Immature natural killer cell (primary cell): ENCODE measurements at regions not wholly inside any gene's neighbourhood (a gene's known extent, or its start where the extent isn't known, plus 50 kb on each side); places are given as distances from the start of the nearest gene placed in this dataset.
"Not testable (repeated sequence)": the region's sequence is repeated elsewhere in the genome, so short reads cannot be mapped to it uniquely, and the experiment has no call there.

ENCODE experiments used
- DNase-seq, 3 donors: peaks; one replicate each; pipeline ENCODE4 v3.0.0; 2022; ENCODE audit warnings: mixed read lengths in 1 of 3
- H3K27ac Mint-ChIP-seq, 6 donors: one replicate each; pipeline ENCODE4 v1.8.0; 2020; ENCODE audit warnings: mixed read lengths in 6 of 6, mild to moderate bottlenecking in 5 of 6, inconsistent platforms in 4 of 6, moderate library complexity in 3 of 6
- H3K27me3 Mint-ChIP-seq, 3 donors: one replicate each; pipeline ENCODE4 v1.8.0; 2020 to 2021; ENCODE audit warnings: low read depth in 3 of 3, mild to moderate bottlenecking in 3 of 3, mixed read lengths in 3 of 3, moderate library complexity in 3 of 3, inconsistent platforms in 1 of 3
- H3K36me3 Mint-ChIP-seq, 3 donors: one replicate each; pipeline ENCODE4 v1.8.0; 2020; ENCODE audit warnings: mixed read lengths in 3 of 3, inconsistent platforms in 2 of 3, mild to moderate bottlenecking in 2 of 3
- H3K4me1 Mint-ChIP-seq, 2 donors: one replicate each; pipeline ENCODE4 v1.8.0; 2020; ENCODE audit warnings: inconsistent platforms in 2 of 2, mild to moderate bottlenecking in 2 of 2, mixed read lengths in 2 of 2, moderate library complexity in 1 of 2
- H3K4me3 Mint-ChIP-seq, 5 donors: one replicate each; pipeline ENCODE4 v1.8.0; 2020; ENCODE audit warnings: mild to moderate bottlenecking in 5 of 5, mixed read lengths in 5 of 5, inconsistent platforms in 3 of 5, moderate library complexity in 3 of 5
- H3K9me3 Mint-ChIP-seq, 6 donors: one replicate each; pipeline ENCODE4 v1.8.0; 2020; ENCODE audit warnings: mild to moderate bottlenecking in 6 of 6, mixed read lengths in 6 of 6, inconsistent platforms in 4 of 6, moderate library complexity in 3 of 6

DNA sequence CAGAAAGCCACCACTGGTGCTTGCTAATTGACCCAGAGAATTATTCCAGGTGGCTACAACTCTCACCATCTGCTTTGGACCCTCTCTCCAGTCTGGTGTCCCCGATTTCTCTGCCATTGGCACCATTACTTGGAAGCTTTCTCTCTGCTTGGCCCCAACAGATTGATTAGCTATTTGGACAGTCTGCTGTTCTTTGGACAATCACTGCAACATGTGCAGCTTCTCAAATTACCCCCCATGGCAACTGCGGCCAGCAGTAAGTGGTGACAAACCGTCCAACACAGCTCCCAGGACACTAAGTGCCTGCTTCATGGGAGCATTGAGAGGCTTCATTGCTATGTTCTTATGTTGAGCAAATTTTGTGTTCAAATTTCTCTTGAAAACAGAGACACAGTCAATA is 309.8 kb downstream of the TAF11L14 start:
- DNase-seq: no peak
- H3K4me1 Mint-ChIP-seq: no peaks in the 10 kb centered on the region
- no peak overlapping the region for H3K4me3 Mint-ChIP-seq
- no peak overlapping the region for H3K27ac Mint-ChIP-seq
- no peaks in the 10 kb centered on the region for H3K36me3 Mint-ChIP-seq
- H3K27me3 Mint-ChIP-seq: no peaks in the 10 kb centered on the region
- H3K9me3 Mint-ChIP-seq: peaks cover 24 to 64% (median 34%) of the 10 kb centered on the region in 6 donors

DNA sequence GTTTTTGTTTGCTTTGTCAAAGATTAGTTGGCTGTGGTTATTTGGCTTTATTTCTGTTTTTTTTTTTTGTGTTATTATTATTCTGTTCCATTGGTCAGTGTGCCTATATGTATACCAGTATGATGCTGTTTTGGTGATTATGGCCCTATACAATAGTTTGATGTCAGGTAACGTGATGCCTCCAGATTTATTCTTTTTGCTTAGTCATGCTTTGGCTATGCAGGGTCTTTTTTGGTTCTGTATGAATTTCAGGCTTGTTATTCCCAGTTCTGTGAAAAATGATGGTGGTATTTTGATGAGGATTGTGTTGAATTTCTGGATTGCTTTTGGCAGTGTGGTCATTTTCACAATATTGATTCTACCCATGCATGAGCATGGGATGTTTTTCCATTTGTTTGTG is 312.8 kb downstream of the TAF11L14 start:
- no peaks in the 10 kb centered on the region for H3K27me3 Mint-ChIP-seq
- H3K36me3 Mint-ChIP-seq: no peaks in the 10 kb centered on the region
- H3K27ac Mint-ChIP-seq: no peak overlapping the region
- peaks cover 22 to 72% (median 45%) of the 10 kb centered on the region in 6 donors for H3K9me3 Mint-ChIP-seq
- no peaks in the 10 kb centered on the region for H3K4me1 Mint-ChIP-seq
- DNase-seq: no peak
- no peak overlapping the region for H3K4me3 Mint-ChIP-seq

DNA sequence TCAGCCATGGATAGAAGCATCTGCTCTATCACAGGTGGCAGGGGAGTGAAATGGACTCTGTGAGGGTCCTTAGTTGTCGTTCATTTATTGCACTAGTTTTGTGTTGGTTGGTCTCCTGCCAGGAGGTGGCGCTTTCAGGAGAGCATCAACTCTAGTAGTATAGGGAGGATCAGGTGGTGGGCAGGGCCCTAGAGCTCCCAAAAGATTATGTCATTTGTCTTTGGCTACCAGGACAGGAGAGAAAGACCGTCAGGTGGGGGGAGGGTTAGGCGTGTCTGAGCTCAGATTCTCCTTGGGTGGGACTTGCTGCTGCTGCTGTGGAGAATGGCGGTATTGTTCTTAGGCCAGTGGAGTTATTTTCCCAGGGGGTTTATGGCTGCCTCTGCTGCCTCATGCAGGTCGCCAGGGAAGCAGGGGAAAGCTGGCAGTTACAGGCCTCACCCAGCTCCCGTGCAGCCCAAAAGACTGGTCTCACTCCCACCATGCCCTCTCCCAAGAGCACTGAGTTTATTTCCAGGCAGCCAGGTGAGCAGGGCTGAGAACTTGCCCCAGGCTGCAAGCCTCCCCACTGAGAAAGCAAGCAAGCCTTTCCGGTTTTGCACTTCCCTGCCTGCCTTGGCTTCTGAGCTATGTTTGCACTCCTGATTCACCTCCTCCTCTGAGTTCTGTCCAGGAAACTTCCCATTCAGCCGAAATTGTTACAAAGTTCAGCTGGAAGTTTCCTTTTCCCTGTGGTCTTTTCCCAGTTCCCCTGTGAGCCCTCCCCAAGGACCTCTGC is 317.3 kb downstream of the TAF11L14 start:
- no peaks in the 10 kb centered on the region for H3K4me1 Mint-ChIP-seq
- peaks cover 18 to 79% (median 50%) of the 10 kb centered on the region in 6 donors for H3K9me3 Mint-ChIP-seq
- no peak for DNase-seq
- H3K36me3 Mint-ChIP-seq: peaks cover 0 to 4% (median 3%) of the 10 kb centered on the region in 3 donors
- H3K4me3 Mint-ChIP-seq: no peak overlapping the region
- no peak overlapping the region for H3K27ac Mint-ChIP-seq
- H3K27me3 Mint-ChIP-seq: no peaks in the 10 kb centered on the region

DNA sequence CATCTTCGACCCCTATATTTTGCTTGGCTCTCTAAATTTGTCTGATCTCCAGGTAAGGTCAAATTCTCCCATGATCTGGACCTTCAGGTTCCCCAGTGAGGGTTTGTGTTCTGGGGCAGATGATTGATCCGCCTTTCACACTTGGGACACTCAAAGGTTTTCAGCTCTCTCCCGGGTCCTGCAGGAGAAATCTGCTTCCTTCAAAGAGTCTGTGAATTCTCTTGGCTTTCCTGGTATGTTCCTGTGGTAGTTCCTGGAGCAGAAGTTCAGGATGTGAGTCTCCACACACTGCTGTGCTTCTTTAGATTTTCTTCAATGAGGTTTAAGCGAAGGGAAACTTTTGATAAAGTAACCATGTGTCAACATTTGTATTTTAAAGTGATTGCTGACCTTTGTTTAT is 318.0 kb downstream of the TAF11L14 start:
- Mint-ChIP-seq H3K4me1 (no peaks in the 10 kb centered on the region), H3K27ac (no peak overlapping the region), H3K27me3 (no peaks in the 10 kb centered on the region), H3K4me3 (no peak overlapping the region), H3K9me3 (peaks cover 13 to 72% (median 48%) of the 10 kb centered on the region in 6 donors), H3K36me3 (peaks cover 0 to 4% (median 3%) of the 10 kb centered on the region in 3 donors)
- no peak for DNase-seq

DNA sequence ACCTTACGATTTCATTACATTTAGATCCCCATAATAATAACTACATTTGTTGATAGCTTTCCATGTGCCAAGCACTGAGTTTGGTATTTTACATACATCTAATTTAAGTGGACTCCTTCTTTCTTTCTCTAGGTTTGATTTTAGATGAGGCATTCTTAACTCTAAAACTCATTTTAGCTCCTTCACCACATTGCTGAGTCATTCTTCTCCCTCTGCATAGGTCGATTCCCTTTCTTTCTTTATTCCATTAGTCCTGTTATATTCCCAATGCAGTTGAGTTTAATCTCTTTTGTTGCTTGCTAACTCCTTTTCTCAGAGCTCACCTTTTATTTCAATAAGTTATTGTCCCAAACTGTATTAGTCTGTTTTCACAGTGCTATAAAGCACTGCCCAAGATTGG is 329.8 kb downstream of the TAF11L14 start:
- H3K9me3 Mint-ChIP-seq: peaks cover 25 to 71% (median 36%) of the 10 kb centered on the region in 6 donors
- peaks cover 0 to 2% (median 1%) of the 10 kb centered on the region in 3 donors for H3K27me3 Mint-ChIP-seq
- H3K27ac Mint-ChIP-seq: no peak overlapping the region
- no peak for DNase-seq
- H3K36me3 Mint-ChIP-seq: no peaks in the 10 kb centered on the region
- no peaks in the 10 kb centered on the region for H3K4me1 Mint-ChIP-seq
- H3K4me3 Mint-ChIP-seq: no peak overlapping the region

DNA sequence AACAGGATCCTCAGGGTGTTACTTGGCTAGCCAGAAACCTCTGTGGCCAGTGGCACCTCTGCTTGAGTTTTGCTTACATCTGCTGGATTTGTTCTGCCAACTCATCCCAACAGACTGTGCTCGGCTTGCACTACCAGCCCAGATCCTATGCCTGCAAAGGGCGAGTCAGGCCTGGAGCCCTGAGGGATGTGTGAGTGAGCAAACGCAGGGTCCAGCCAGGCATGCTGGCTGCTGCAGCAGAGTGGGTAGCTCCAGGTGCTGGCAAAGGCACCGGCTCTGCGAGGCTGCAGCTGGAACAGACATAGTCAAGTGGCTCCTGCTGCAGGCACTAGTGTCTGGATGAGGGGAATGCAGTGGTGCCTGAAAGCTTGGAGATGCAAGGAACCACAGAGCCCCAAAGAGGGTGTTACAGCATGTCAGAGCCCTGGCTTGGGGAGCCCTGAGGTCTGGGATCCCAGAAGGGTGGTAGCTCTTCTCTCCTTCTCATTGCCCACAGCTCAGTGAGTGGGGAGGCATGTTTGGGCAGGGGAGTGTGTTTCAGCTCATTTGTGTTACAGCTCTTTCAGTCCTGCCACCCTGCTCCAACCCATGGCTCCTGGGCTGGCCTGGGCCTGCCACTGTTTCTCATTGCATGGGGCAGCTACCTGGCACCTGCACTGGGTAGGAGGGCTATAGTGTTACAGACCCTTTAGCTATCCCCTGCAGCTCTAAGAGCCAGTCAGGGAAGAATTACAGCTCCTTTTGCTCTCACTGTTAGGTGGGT is 332.6 kb downstream of the TAF11L14 start:
- DNase-seq: no peak
- Mint-ChIP-seq H3K27me3 (peaks cover 0 to 2% (median 1%) of the 10 kb centered on the region in 3 donors), H3K4me3 (no peak overlapping the region), H3K36me3 (no peaks in the 10 kb centered on the region), H3K9me3 (peaks cover 25 to 76% (median 31%) of the 10 kb centered on the region in 6 donors), H3K27ac (no peak overlapping the region), H3K4me1 (no peaks in the 10 kb centered on the region)

DNA sequence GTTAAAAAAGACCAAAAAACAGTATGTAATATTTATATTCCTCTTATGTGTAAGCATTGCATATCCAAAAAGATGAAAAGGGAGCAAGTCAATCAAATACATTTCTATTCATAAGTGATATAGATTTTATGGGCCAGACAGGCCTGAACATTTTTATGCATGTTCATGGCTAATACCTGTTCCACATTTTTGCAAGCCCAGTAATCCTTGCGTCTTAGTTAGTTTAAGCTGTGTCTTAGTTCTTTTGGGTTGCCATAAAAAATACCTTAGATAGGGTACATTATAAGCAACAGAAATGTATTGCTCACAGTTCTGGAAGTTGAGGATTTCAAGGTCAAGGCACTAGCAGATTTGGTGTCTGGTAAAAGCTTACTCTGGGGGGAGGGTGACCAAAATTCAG is 342.1 kb downstream of the TAF11L14 start:
- no peaks in the 10 kb centered on the region for H3K27me3 Mint-ChIP-seq
- H3K4me3 Mint-ChIP-seq: no peak overlapping the region
- peaks cover 9 to 43% (median 23%) of the 10 kb centered on the region in 6 donors for H3K9me3 Mint-ChIP-seq
- no peaks in the 10 kb centered on the region for H3K36me3 Mint-ChIP-seq
- H3K4me1 Mint-ChIP-seq: no peaks in the 10 kb centered on the region
- DNase-seq: no peak
- no peak overlapping the region for H3K27ac Mint-ChIP-seq

DNA sequence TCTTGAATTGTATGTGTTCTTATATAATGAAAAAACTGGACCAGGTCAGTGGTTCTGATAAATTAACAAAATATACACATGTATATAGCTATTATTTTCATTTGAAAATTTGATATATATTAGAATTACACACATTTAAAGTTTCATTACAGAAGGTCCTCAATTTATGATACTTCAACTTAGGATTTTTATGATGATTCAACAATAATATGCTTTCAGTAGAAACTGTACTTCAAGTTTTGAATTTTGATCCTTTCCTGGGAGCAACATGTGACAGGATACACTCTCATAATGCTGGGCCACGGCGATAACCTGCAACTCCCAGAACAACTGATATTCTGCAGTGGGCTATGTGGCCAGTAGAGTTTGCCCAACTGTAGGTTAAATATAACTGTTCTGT is 344.7 kb downstream of the TAF11L14 start:
- H3K4me1 Mint-ChIP-seq: no peaks in the 10 kb centered on the region
- DNase-seq: no peak
- peaks cover 0 to 2% (median 2%) of the 10 kb centered on the region in 3 donors for H3K27me3 Mint-ChIP-seq
- no peak overlapping the region for H3K4me3 Mint-ChIP-seq
- peaks cover 5 to 47% (median 24%) of the 10 kb centered on the region in 6 donors for H3K9me3 Mint-ChIP-seq
- no peaks in the 10 kb centered on the region for H3K36me3 Mint-ChIP-seq
- H3K27ac Mint-ChIP-seq: no peak overlapping the region

DNA sequence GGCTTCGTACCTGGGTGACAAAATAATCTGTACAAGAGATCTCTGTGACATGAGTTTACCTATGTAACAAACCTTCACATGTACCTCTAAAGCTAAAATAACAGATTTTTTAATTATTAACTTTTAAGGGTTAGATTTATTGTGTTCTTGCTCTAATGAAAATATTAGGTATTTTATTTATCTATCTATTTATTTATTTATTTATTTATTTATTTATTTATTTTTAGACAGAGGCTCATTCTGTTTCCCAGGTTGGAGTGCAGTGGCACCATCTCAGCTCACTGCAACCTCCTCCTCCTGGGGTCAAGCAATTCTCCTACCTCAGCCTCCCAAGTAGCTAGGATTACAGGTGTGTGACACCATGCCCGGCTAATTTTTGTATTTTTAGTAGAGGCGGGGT is 348.4 kb downstream of the TAF11L14 start:
- not testable (repeated sequence) for H3K36me3 Mint-ChIP-seq, H3K27me3 Mint-ChIP-seq, DNase-seq, H3K4me1 Mint-ChIP-seq, H3K27ac Mint-ChIP-seq, H3K4me3 Mint-ChIP-seq
- H3K9me3 Mint-ChIP-seq: peaks cover 3 to 35% (median 17%) of the 10 kb centered on the region in 6 donors

DNA sequence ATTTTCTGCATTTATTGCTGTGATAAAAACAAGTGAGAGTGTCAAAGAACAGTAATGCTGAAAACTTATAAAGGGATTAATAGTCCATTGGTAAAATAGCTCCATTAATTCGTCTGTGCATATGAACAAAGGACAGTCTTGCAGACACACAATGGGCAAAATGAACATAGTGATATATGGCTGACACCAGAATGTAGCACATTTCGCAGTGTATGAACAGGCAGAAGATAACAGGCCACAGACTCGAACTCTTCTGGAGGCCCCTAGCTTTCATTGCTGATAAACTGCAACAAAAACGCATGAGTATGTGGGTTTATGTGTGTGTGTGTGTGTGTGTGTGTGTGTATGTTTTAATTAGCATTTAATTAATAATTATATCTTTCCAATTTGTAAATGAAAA is 354.8 kb downstream of the TAF11L14 start:
- Mint-ChIP-seq H3K27me3 (no peaks in the 10 kb centered on the region), H3K36me3 (no peaks in the 10 kb centered on the region), H3K4me1 (no peaks in the 10 kb centered on the region)

DNA sequence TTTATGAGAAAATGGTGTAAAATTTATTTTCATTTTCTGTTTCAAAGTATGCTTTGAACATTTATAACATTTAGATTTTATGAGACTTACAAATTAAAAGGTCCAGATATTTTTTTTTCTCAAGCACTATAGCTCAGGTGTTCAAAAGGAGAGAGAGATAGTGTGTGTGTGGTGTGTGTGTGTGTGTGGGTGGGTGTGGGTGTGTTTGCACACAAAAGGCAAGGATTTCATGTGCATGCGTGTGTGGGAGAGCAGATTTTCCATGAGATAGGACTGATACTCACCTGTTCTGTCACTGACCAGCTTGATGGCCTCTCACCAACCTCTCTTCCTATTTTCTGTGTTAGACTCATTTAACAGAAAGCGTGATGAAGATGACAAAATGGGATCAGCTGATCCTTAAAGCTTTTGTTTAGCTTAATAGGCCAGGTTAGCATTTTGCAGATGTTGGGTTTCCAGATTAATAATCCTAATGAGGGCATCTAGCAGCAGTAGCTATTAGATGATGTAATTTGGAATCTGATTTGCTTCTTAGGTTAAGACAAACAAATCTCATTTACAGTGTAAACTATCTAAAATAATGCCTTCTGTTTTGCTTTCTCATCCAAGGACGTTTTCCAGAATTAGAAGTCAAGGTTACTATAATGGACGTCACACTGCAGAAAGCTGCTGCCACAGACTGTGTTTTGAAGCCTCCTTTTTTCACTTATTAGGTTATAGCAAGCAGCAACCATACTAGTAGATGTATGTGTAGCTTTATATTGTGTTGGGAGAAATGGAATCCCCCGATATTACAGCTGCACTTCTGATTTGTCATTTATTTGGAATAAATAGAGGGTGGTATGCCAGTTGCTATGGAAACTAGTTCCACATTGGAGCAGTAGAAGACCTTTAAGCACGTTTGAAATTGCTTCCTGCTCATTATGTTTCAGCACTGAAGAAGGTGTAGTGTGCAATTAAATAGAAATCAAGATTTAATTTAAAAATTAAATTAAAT is 355.6 kb downstream of the TAF11L14 start:
- Mint-ChIP-seq H3K4me1 (no peaks in the 10 kb centered on the region), H3K36me3 (no peaks in the 10 kb centered on the region), H3K27ac (no peak overlapping the region), H3K27me3 (no peaks in the 10 kb centered on the region), H3K4me3 (no peak overlapping the region), H3K9me3 (peaks cover 3 to 29% (median 16%) of the 10 kb centered on the region in 6 donors)
- DNase-seq: no peak

More for the DNA sequence above, 354.8 kb downstream of the TAF11L14 start:
- H3K4me3 Mint-ChIP-seq: no peak overlapping the region
- no peak for DNase-seq
- peaks cover 3 to 33% (median 16%) of the 10 kb centered on the region in 6 donors for H3K9me3 Mint-ChIP-seq
- no peak overlapping the region for H3K27ac Mint-ChIP-seq

DNA sequence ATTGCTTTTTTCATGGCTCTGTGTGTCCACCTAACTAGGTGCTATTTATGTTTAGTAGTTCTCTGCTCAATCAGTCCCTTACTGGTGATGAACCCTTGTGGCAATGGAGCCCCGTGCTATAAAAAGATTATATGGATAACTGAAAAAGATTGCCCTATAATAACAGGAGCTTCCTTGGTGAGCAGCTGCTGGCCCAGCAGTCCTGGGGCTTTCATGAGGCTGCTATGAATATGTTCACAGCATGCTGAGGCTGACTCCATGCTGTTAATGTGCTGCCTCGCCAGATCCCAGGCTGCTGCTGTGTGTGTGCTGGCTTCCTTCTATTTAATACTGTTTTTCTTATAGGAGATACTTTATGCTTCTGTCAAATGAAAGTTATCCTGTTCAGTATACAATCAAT is 357.5 kb downstream of the TAF11L14 start:
- Mint-ChIP-seq H3K4me3 (no peak overlapping the region), H3K9me3 (peaks cover 2 to 14% (median 9%) of the 10 kb centered on the region in 6 donors), H3K4me1 (no peaks in the 10 kb centered on the region), H3K36me3 (no peaks in the 10 kb centered on the region), H3K27me3 (no peaks in the 10 kb centered on the region), H3K27ac (no peak overlapping the region)
- no peak for DNase-seq

DNA sequence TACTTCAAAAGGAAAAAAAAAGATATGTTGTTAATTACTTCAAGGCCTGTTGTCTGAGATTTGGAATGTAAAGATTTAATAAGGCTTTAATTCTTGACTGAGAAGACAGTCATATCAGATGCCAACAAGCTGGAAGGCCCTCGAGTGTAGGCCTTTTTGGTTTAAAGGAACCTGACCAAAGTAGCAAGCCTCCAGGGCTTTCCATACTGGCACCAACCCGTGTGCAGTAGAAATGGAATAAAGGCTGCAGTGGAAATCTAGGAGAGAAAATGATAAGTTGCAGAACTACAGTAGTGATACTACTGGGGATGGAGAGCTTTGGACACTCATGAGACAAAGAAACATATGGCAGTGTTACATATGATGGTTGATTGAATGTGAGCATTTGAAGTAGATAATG is 358.0 kb downstream of the TAF11L14 start:
- H3K4me3 Mint-ChIP-seq: no peak overlapping the region
- no peaks in the 10 kb centered on the region for H3K27me3 Mint-ChIP-seq
- DNase-seq: no peak
- H3K4me1 Mint-ChIP-seq: no peaks in the 10 kb centered on the region
- no peak overlapping the region for H3K27ac Mint-ChIP-seq
- peaks cover 2 to 11% (median 6%) of the 10 kb centered on the region in 6 donors for H3K9me3 Mint-ChIP-seq
- H3K36me3 Mint-ChIP-seq: no peaks in the 10 kb centered on the region
